Cerebellar cortex (tissue), 1 donor: ENCODE measurements at regions not wholly inside any gene's neighbourhood (a gene's known extent, or its start where the extent isn't known, plus 50 kb on each side); places are given as distances from the start of the nearest gene placed in this dataset.
"Not testable (repeated sequence)": the region's sequence is repeated elsewhere in the genome, so short reads cannot be mapped to it uniquely, and the experiment has no call there.

Experiments used
- DNase-seq: peaks from one replicate; pipeline ENCODE4 v3.0.0-alpha.2; 2015; ENCODE audit warnings: low spot score

DNA sequence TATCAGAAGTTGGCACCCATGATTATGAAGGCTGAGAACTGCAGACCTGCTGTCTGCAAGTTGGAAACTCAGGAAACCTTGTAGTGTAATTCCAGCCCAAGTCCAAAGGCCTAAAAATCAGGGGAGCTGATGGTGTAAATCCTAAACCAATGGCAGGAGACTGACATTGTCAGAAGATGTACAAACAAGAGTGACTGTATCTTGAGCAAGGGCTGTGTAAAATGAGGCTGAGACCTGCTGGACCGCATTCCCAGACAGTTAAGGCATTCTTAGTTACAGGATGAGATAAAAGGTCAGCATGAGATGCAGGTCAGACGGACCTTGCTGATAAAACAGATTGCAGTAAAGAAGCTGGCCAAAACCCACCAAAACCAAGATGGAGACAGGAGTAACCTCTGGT lies 147.7 kb downstream of the COG6 start:
- no peak for DNase-seq

DNA sequence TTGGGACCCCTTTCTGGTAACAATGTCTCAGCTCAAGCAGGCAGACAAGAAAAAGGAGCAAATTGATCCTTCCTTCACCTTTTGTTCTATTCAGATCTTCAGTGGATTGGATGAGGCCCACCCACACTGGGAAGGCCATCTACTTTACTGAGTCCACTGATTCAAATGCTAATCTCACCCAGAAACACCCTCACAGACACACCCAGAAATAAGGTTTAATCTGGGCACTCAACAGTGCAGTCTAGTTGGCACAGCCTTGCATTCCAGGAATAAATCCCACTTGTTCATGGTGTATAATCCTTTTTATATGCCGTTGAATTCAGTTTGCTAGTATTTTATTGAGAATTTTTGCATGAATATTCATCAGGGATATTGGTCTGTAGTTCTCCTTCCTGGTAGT lies 148.4 kb downstream of the COG6 start:
- DNase-seq, result no peak

DNA sequence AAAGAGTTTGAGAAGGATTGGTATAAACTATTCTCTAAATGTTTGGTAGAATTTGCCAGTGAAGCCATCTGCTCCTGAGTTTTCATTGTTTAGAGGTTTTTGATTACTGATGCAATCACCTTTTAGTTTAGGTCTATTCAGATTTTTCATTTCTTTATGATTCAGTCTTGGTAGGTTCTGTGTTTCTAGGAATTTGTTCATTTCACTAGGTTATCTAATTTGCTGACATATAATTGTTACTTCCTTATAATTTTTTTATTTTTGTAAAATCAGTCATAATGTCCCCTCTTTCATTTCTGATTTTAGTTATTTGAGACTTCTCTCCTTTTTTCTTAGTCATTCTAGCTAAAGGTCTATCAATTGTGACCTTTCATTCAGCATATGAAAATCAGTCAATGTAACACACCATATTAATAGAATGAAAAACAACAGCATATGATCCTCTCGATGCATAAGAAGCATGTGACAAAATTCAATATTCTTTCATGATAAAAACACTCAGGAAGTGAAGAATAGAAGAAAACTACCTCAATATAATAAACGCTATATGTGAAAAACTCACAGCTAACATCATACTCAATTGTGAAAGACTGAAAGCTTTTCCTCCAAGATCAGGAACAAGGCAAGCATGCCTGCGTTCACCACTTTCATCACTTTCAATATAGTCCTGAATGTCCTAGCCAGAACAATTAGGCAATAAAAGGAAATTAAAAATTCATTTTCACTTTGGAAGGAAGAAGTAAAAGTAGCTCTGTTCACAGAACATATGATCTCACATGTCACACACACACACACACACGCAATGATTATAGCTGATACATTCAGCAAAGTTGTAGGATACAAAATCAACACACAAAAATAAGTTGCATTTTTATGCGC lies 149.1 kb downstream of the COG6 start:
- DNase-seq, result no peak

DNA sequence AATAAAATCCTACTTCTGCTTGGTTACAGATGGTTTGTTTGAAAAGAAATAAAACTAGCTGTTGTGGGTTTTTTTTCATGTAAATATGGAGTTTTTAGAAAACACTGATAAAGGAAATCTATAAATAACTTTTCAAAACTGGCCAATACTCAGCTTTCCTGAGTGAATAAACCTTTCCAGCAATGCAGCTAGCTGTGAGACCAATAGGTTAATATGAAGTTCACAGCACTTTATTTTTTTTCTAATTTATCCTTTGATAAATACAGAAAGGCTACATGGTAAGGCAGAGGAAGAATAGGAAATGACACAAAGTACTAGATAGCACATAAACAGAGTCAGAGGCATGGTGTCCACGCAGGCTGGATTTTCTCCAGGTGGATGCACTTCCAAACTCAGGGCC lies 154.0 kb downstream of the COG6 start:
- DNase-seq, result no peak

DNA sequence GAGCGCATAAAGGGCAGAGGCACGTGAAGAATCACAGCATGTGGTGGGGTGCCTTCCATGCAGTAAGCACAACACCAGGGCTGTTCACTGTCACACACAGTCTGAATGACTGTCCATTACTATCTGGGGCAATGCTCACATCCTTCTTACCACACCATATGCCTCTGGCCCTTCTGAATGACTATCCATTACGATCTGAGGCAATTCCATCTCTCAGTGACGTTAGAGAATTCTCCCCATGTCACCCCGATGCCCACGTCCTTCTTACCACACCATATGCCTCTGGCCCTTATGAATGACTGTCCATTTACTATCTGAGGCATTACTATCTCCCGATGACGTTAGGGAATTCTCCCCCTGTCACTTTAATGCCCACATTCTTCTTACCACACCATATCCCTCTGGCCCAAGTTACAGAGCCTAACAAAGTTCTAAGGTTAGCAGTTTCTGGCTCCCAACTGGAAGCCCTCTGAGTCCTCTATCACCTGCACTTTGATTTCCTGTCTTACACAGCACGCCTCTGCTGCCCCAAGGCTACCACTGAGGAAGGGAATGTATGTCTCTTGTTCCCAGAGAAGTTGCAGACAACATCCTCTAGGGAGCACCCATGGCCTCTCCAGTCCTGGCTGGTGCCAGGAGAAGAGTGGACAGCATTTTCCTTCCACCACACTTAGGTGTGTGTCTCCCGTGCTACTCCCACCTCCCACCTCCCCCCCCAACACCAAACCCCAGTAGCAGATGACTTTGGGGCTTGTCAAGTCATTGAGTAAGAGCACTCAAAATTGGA lies 154.8 kb downstream of the COG6 start:
- no peak for DNase-seq

DNA sequence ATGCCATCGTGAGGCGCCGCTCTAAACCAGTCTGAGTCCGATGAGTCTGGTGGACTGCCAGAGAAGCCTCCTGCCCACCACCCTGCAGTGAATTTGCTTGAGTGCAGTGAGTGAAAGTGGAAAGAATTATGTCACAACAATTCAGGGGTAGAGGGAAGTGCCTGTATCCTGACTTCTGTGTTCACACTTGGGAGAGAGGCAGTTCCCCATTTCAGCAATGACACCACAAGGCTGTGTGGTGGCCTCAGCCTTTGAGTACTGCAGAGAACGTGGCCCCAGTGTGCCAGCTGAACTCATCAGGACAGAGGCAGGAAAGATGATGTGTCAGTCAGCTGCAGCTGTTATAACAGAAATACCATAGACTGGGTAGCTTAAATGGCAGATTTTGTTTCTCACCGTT lies 155.6 kb downstream of the COG6 start:
- DNase-seq, result no peak

DNA sequence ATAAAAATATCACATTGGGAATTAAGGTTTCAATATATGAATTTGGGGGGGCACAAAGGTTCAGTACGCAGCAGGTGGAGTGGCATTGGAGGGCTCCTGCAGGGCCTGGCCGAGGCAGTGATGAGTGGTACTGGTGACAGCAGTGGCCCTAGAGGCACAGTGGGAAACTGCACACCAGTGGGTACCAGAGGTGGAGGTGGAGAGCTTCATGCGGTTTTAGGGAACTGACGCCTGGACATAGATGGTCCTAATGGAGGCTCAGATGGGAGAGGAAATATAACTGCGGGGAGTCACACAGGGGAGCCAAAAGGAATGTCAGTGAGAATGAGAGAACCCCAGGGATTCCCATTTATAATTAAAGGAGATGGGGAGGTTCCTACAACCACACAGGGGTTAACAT lies 156.2 kb downstream of the COG6 start:
- DNase-seq, result no peak

DNA sequence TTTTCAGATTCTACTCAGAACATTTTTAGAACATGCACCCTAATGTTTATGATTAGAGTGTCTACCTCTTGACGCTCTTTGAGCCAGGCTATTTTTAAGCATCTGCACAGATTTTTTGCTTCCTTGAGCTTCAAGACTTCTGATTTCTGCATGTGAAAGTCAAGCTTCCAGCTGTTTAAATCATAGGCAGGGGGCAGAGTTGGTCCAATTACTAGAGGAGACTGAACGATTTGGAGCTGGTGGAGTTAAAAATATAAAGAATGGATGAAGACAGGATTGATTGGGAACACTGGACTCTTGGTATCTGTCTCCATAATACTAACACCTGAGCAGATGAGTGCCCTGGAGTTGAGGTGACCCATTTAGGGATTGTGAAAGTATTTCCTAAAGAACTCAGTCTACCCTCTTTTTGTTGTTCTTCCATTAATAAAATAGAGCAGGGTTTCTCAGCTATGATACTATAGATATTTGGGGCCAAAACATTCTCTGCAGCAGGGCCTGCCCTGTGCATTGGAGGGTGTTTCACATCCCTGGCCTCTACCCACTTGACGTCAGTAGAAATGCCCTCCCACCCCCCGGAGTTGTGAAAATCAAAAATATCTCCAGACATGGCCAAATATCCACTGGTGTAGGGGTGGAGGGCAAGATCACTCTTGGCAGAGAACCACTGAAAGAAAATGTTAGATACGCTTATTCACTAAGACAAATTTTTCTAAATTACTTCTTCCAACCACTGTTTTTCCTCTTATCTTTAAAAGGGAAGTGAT lies 160.1 kb downstream of the COG6 start:
- DNase-seq, result no peak

DNA sequence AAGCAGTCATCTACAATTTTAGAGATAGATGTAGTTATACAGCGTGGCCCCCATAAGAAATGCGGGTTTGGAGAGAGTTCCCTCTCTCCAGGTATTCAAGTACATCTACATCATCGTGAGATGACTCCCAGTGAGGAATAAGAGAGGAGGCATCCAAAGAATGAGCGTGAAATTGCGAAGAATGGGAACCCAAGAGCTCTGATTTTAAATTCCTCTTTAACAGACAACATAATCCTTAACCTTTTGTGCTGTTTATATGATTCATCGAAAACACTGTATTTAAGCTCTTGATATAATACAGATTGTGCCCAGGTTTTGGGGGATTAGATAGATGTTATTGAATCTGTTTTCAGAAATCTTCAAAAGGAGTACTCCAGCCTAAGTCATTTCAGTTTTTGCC lies 161.5 kb downstream of the COG6 start:
- DNase-seq, result no peak

DNA sequence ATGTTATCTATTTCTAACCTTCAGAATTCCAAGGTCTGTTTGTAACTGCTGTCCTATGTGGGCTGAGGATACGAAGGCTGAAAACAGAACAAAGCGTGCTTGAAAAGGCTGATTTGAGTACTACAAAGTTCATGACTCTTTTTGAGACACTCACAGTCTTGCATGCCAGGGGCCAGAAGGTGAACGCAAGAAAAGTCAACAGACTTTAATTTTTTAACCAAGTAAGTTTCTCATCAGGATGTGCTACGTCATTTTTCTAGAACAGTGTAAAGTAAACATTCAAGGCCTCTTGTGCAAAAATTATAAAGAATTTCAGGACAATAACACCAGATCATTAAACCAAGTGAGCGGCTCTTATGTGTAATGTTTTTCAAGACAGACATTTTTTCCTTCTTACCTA lies 163.5 kb downstream of the COG6 start:
- DNase-seq, result no peak

DNA sequence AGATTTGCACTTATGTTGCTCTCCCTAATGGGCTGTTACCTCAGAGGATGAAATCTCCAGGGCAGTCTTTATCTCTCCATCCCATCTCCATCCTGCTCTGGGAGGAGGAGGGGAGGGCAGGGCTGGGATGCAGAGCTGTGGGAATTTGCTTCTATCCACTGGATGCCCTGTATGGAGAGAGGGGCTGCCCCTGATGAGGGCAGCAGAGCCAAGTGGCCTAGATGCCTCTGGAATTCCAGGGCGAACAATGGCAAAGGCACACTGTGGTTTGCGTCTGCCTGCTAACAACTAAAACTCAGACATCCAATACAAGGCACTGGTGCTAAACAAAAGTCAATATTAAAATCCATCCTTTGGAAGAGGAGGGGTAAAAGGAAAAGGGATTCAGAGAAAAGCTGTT lies 165.1 kb downstream of the COG6 start:
- no peak for DNase-seq

DNA sequence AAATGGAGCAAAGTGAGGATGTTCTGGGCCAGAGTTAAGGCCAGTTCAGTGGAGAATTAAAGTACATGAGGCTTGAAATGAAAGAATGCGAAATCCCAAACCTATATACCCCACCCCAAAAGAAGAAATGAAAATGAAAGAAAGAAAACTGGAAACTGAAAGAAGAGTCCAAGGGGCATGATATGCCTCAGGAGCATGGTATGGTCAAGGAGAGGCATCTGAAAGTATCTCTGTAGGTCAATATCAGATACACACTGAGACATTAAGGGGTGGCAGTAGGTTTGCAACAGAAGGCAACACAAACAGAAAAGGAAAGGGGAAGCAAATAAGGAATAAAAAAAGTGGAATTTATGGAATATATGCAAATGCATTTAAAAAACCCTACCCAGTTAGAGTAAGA lies 166.5 kb downstream of the COG6 start:
- DNase-seq, result no peak

DNA sequence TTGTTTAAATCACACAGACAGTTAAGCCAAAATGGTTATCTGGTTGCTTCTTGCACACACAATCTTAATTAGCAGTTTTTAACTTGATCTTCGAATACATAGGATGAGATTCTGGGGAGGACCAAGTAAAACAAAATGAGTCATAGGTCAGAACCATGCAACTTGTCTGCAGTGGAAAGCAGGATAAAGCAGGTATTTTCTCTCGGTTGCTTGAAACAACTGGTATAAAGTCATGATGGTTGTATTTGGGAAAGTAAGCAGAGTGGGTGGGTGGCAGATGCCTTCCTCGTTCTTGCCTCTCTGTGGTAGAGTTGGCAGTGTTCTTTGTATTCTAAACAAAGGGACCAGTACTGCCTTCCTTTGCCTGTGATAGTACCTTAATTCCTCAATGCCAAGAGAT lies 167.0 kb downstream of the COG6 start:
- no peak for DNase-seq

DNA sequence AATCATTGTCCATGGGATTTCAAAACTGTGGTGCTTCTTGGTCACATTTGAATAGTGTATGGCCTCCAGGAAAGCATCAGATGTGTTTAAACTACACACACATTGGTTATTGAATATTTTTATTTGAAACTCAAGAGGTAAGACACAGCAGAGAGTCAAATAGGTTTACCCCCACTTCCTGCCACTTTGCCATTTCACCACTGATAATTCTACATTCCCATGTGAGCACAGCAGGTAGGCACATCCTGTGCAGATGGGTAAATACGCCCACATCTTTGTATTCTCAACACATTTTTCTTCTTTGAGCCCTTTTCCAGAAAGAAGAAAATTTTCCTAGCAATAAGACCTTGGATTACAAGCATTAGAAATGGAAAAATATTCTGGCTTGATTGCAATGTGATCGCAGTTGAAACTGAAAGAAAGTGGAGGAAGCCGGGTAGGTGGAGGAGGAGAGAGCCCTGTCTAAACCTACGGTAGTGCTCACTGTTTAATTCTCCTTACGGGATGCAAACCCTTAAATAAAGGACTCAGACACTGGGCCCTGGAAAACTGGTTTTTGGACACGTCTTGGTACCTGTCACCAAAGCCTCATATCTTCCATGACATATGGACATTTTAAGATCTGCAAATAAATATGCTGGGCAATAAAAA lies 167.7 kb downstream of the COG6 start:
- DNase-seq, result no peak

DNA sequence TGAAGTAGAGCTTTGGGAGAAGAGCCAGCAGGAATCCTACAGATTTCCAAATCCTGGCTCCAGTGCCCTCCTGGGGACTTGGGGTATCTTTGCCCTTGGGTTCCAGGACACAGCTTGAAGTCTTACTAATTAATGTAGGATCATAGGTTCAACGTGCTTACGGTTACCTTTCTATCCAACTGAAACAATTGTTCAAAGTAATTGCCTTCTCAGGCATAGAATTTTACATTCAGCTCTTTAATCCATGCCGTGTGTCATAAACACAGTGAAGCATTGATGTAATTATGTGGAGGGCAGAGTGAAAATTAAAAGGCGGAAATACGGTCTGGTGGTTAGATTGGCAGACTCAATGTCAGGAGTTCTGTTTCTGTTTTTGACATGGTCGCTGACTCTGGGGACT lies 170.4 kb downstream of the COG6 start:
- DNase-seq, result no peak

DNA sequence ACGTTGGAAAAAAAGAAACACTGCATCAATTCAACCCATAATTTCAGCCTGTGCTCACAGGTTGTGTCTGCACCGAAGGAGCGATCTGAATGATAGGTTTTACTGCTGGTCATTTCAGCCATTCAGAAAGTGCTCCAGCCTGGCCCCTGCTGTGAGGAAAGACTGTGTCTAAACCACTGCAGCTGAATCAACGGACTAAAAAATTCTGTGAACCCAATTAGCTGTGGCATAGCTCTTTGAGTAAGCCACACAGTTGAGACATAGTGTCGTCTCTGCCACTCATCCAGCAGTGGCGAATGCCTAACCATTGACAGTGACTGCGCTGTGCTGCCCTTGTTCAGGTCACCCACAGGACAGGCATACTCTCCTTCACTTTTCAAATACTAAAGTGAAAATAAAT lies 179.8 kb downstream of the COG6 start:
- peak; percentile 1 for DNase-seq

DNA sequence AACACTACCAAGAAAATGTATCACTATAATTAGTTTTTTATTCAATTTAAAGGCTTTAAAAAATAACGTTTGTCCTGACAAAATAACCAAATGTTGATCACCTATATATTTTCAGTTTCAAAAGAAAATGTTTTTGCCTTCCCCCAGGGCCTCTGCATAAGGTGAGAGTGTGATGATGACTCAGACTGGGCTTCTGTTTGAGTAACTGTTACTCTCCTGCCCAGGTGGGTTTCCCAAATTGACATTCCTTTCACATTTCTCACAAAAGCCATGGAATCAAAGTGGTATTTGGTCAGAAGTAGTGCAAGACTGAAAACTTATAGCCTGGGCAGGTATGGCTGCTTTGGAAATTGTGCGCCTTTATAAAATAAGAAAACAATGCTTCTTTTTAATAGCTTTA lies 180.6 kb downstream of the COG6 start:
- no peak for DNase-seq

DNA sequence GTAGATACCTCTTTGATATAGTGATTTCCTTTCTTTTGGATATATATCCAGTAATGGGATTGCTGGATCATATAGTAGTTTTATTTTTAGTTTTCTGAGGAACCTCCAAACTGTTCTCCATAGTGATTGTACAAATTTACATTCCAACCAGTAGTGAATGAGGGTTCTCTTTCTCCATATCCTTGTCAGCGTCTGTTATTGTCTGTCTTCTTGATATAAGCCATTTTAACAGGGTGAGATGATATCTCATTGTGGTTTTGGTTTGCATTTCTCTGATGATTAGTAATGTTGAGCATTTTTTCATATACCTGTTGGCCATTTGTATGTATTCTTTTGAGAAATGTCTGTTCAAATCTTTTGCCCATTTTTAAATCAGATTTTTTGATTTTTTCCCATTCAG lies 182.4 kb downstream of the COG6 start:
- DNase-seq, result not testable (repeated sequence)

DNA sequence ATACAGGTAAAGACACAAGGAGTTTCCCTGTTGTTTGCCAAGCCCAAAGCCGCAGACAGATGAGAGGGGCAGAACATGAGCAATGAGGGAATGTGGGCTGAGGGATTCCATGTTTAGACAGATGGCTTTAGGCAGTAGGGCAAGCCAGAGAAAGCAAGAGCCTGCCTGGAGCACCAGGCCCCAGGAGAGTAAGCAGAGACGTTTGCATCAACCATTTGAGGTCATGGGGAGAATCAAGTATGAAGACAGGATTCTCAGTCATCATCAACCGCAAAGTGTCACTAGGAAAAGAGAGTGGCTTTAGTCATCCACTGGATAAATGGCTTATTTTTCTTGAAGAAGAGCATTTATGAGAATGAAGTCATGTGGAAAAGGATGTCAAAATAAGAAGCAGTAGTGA lies 184.7 kb downstream of the COG6 start:
- DNase-seq, result no peak

DNA sequence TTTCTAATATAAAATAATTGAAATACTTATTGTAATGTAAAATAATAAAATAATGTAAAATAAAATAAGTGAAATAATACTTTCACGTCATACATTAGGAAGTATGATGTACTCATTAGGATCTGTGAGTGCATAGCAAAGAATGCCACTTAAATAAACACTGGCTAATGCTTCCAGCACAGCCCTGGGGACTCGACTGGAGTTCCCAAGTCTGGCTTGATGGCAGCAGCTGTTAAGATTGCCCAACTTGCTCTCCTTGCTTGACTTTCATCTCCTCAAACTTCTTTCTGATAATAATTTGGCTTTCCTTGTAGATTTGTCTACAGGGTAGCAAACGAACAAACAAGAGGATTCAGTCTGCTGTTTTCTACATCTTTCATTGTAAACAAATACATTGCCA lies 191.9 kb downstream of the COG6 start:
- no peak for DNase-seq

DNA sequence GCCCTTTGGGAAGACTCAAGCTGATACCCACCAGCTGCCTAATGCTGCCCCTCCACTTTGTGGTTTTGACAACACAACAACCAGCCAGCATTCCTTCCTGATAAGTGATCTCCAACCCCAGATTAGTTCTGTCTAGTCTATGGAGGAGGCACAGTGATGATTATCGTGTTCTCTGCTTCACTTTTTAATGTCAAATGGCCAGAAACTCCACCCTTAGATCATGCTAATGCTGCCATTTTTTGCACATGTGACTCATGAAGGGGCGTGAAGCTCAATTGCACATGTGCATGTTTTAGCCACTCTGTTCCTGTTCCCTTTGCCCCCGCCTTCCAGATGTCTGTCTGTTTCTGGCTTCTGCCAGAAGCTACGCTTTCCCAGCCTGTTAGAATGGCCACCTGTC lies 199.8 kb downstream of the COG6 start:
- DNase-seq, result no peak

DNA sequence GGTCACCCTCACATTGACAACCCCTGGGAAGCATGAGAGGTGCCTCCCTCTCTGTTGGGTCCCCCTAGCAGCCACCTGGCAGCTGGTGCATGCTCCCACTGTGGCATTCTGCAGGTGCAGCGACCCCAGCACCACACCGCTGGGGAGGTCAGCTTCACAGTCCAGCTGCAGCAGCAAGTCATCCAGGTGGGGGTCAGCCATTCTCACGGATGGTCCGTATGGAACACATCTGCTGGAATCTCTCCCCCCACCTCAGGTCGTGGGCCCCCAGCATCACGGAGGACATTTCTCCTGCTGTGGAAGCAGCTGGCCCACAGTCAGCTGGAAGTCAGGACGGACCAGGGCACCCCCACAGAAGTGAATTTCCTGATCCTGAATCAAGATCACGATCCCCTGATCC lies 201.3 kb downstream of the COG6 start:
- DNase-seq, result no peak
